ENCODE measurements at regions not wholly inside any gene's neighbourhood (a gene's known extent, or its start where the extent isn't known, plus 50 kb on each side); places are given as distances from the start of the nearest gene placed in this dataset.

- Histone ChIP-seq H3K9me3 (ENCODE audit: control insufficient read depth in 1 of 2, low read length in 2 of 2) (peaks cover 3 to 5% of the 10 kb centered on the region in 2 donors), H3K27ac (ENCODE audit: low read depth, low read length) (no peak overlapping the region), H3K9ac (ENCODE audit: low read depth in 1 of 2, low read length in 2 of 2) (no peak overlapping the region), H3K4me1 (ENCODE audit: control insufficient read depth in 1 of 2, insufficient read depth in 2 of 2, low read length in 2 of 2) (peaks cover 6 to 7% of the 10 kb centered on the region in 2 donors), H3K4me3 (ENCODE audit: low read depth in 1 of 2, low read length in 2 of 2) (no peak overlapping the region), H3K36me3 (ENCODE audit: control insufficient read depth in 1 of 2, insufficient read depth in 2 of 2, low read length in 2 of 2) (no peaks in the 10 kb centered on the region), H3K27me3 (ENCODE audit: control insufficient read depth in 1 of 2, insufficient read depth in 2 of 2, low read length in 2 of 2) (no peaks in the 10 kb centered on the region)
These were observed 70.9 kb upstream of the HAAO start for GRCh38 chr2:42863320-42863719.

- Histone ChIP-seq H3K4me3 (ENCODE audit: low read depth in 1 of 2, low read length in 2 of 2) (no peak overlapping the region), H3K4me1 (ENCODE audit: control insufficient read depth in 1 of 2, insufficient read depth in 2 of 2, low read length in 2 of 2) (peaks cover 7 to 8% of the 10 kb centered on the region in 2 donors), H3K9ac (ENCODE audit: low read depth in 1 of 2, low read length in 2 of 2) (no peak overlapping the region)
These were observed 70.3 kb upstream of the HAAO start for GRCh38 chr2:42862669-42863185.

GRCh38 chr2:42861321-42861720 lies 68.9 kb upstream of the HAAO start:
- Histone ChIP-seq H3K9me3 (ENCODE audit: control insufficient read depth in 1 of 2, low read length in 2 of 2) (peaks cover 0 to 3% of the 10 kb centered on the region in 2 donors), H3K27ac (ENCODE audit: low read depth, low read length) (no peak overlapping the region), H3K36me3 (ENCODE audit: control insufficient read depth in 1 of 2, insufficient read depth in 2 of 2, low read length in 2 of 2) (no peaks in the 10 kb centered on the region), H3K9ac (ENCODE audit: low read depth in 1 of 2, low read length in 2 of 2) (no peak overlapping the region), H3K27me3 (ENCODE audit: control insufficient read depth in 1 of 2, insufficient read depth in 2 of 2, low read length in 2 of 2) (no peaks in the 10 kb centered on the region), H3K4me1 (ENCODE audit: control insufficient read depth in 1 of 2, insufficient read depth in 2 of 2, low read length in 2 of 2) (peaks cover 7 to 8% of the 10 kb centered on the region in 2 donors), H3K4me3 (ENCODE audit: low read depth in 1 of 2, low read length in 2 of 2) (no peak overlapping the region)

More at GRCh38 chr2:42862669-42863185, 70.3 kb upstream of the HAAO start:
- Histone ChIP-seq H3K9me3 (ENCODE audit: control insufficient read depth in 1 of 2, low read length in 2 of 2) (peaks cover 0 to 3% of the 10 kb centered on the region in 2 donors), H3K36me3 (ENCODE audit: control insufficient read depth in 1 of 2, insufficient read depth in 2 of 2, low read length in 2 of 2) (no peaks in the 10 kb centered on the region), H3K27me3 (ENCODE audit: control insufficient read depth in 1 of 2, insufficient read depth in 2 of 2, low read length in 2 of 2) (no peaks in the 10 kb centered on the region), H3K27ac (ENCODE audit: low read depth, low read length) (no peak overlapping the region)

GRCh38 chr2:42860319-42861094 lies 68.1 kb upstream of the HAAO start:
- H3K36me3 ChIP-seq (ENCODE audit: control insufficient read depth in 1 of 2, insufficient read depth in 2 of 2, low read length in 2 of 2), result no peaks in the 10 kb centered on the region
- no peak overlapping the region for H3K27ac ChIP-seq (ENCODE audit: low read depth, low read length)
- peaks cover 7 to 8% of the 10 kb centered on the region in 2 donors for H3K4me1 ChIP-seq (ENCODE audit: control insufficient read depth in 1 of 2, insufficient read depth in 2 of 2, low read length in 2 of 2)
- H3K27me3 ChIP-seq (ENCODE audit: control insufficient read depth in 1 of 2, insufficient read depth in 2 of 2, low read length in 2 of 2), result no peaks in the 10 kb centered on the region
- no peak overlapping the region for H3K9ac ChIP-seq (ENCODE audit: low read depth in 1 of 2, low read length in 2 of 2)
- H3K9me3 ChIP-seq (ENCODE audit: control insufficient read depth in 1 of 2, low read length in 2 of 2), result peaks cover 0 to 3% of the 10 kb centered on the region in 2 donors
- no peak overlapping the region for H3K4me3 ChIP-seq (ENCODE audit: low read depth in 1 of 2, low read length in 2 of 2)

- H3K4me1 ChIP-seq (ENCODE audit: control insufficient read depth in 1 of 2, insufficient read depth in 2 of 2, low read length in 2 of 2), result peaks cover 7 to 8% of the 10 kb centered on the region in 2 donors
- no peaks in the 10 kb centered on the region for H3K36me3 ChIP-seq (ENCODE audit: control insufficient read depth in 1 of 2, insufficient read depth in 2 of 2, low read length in 2 of 2)
- H3K27me3 ChIP-seq (ENCODE audit: control insufficient read depth in 1 of 2, insufficient read depth in 2 of 2, low read length in 2 of 2), result no peaks in the 10 kb centered on the region
- H3K9ac ChIP-seq (ENCODE audit: low read depth in 1 of 2, low read length in 2 of 2), result no peak overlapping the region
- H3K27ac ChIP-seq (ENCODE audit: low read depth, low read length), result no peak overlapping the region
- peaks cover 0 to 3% of the 10 kb centered on the region in 2 donors for H3K9me3 ChIP-seq (ENCODE audit: control insufficient read depth in 1 of 2, low read length in 2 of 2)
- H3K4me3 ChIP-seq (ENCODE audit: low read depth in 1 of 2, low read length in 2 of 2), result no peak overlapping the region
These were observed 67.4 kb upstream of the HAAO start for GRCh38 chr2:42859791-42860190.

GRCh38 chr2:42859006-42859552 lies 66.7 kb upstream of the HAAO start:
- no peak overlapping the region for H3K9ac ChIP-seq (ENCODE audit: low read depth in 1 of 2, low read length in 2 of 2)
- H3K9me3 ChIP-seq (ENCODE audit: control insufficient read depth in 1 of 2, low read length in 2 of 2), result peaks cover 0 to 3% of the 10 kb centered on the region in 2 donors
- H3K27ac ChIP-seq (ENCODE audit: low read depth, low read length), result no peak overlapping the region
- H3K27me3 ChIP-seq (ENCODE audit: control insufficient read depth in 1 of 2, insufficient read depth in 2 of 2, low read length in 2 of 2), result no peaks in the 10 kb centered on the region
- no peak overlapping the region for H3K4me3 ChIP-seq (ENCODE audit: low read depth in 1 of 2, low read length in 2 of 2)
- H3K4me1 ChIP-seq (ENCODE audit: control insufficient read depth in 1 of 2, insufficient read depth in 2 of 2, low read length in 2 of 2), result peaks cover 7 to 8% of the 10 kb centered on the region in 2 donors
- H3K36me3 ChIP-seq (ENCODE audit: control insufficient read depth in 1 of 2, insufficient read depth in 2 of 2, low read length in 2 of 2), result no peaks in the 10 kb centered on the region

- peaks cover 8 to 10% of the 10 kb centered on the region in 2 donors for H3K4me1 ChIP-seq (ENCODE audit: control insufficient read depth in 1 of 2, insufficient read depth in 2 of 2, low read length in 2 of 2)
- H3K9me3 ChIP-seq (ENCODE audit: control insufficient read depth in 1 of 2, low read length in 2 of 2), result peaks cover 0 to 3% of the 10 kb centered on the region in 2 donors
- no peaks in the 10 kb centered on the region for H3K27me3 ChIP-seq (ENCODE audit: control insufficient read depth in 1 of 2, insufficient read depth in 2 of 2, low read length in 2 of 2)
- H3K36me3 ChIP-seq (ENCODE audit: control insufficient read depth in 1 of 2, insufficient read depth in 2 of 2, low read length in 2 of 2), result no peaks in the 10 kb centered on the region
- no peak overlapping the region for H3K27ac ChIP-seq (ENCODE audit: low read depth, low read length)
- no peak overlapping the region for H3K9ac ChIP-seq (ENCODE audit: low read depth in 1 of 2, low read length in 2 of 2)
- no peak overlapping the region for H3K4me3 ChIP-seq (ENCODE audit: low read depth in 1 of 2, low read length in 2 of 2)
These were observed 66.0 kb upstream of the HAAO start for GRCh38 chr2:42858140-42859005.

- Histone ChIP-seq H3K9ac (ENCODE audit: low read depth in 1 of 2, low read length in 2 of 2) (no peak overlapping the region), H3K27me3 (ENCODE audit: control insufficient read depth in 1 of 2, insufficient read depth in 2 of 2, low read length in 2 of 2) (no peaks in the 10 kb centered on the region), H3K27ac (ENCODE audit: low read depth, low read length) (no peak overlapping the region), H3K9me3 (ENCODE audit: control insufficient read depth in 1 of 2, low read length in 2 of 2) (peaks cover 0 to 3% of the 10 kb centered on the region in 2 donors), H3K4me1 (ENCODE audit: control insufficient read depth in 1 of 2, insufficient read depth in 2 of 2, low read length in 2 of 2) (peaks cover 8 to 10% of the 10 kb centered on the region in 2 donors), H3K36me3 (ENCODE audit: control insufficient read depth in 1 of 2, insufficient read depth in 2 of 2, low read length in 2 of 2) (no peaks in the 10 kb centered on the region), H3K4me3 (ENCODE audit: low read depth in 1 of 2, low read length in 2 of 2) (no peak overlapping the region)
These were observed 64.7 kb upstream of the HAAO start for GRCh38 chr2:42856891-42857632.

GRCh38 chr2:42856106-42856860 lies 63.9 kb upstream of the HAAO start:
- peaks cover 0 to 3% of the 10 kb centered on the region in 2 donors for H3K9me3 ChIP-seq (ENCODE audit: control insufficient read depth in 1 of 2, low read length in 2 of 2)
- H3K27ac ChIP-seq (ENCODE audit: low read depth, low read length), result no peak overlapping the region
- no peaks in the 10 kb centered on the region for H3K36me3 ChIP-seq (ENCODE audit: control insufficient read depth in 1 of 2, insufficient read depth in 2 of 2, low read length in 2 of 2)
- H3K27me3 ChIP-seq (ENCODE audit: control insufficient read depth in 1 of 2, insufficient read depth in 2 of 2, low read length in 2 of 2), result no peaks in the 10 kb centered on the region
- peaks cover 8 to 10% of the 10 kb centered on the region in 2 donors for H3K4me1 ChIP-seq (ENCODE audit: control insufficient read depth in 1 of 2, insufficient read depth in 2 of 2, low read length in 2 of 2)
- no peak overlapping the region for H3K4me3 ChIP-seq (ENCODE audit: low read depth in 1 of 2, low read length in 2 of 2)
- no peak overlapping the region for H3K9ac ChIP-seq (ENCODE audit: low read depth in 1 of 2, low read length in 2 of 2)
